NOMO-1 (cell line): ENCODE measurements at regions not wholly inside any gene's neighbourhood (a gene's known extent, or its start where the extent isn't known, plus 50 kb on each side); places are given as distances from the start of the nearest gene placed in this dataset.

ENCODE experiments used
- DNase-seq, 2 experiments: peaks; one replicate each; lab custom pipeline; 2025; ENCODE audit not compliant: unreplicated experiment in 2 of 2; lab: John Stamatoyannopoulos, UW

DNA sequence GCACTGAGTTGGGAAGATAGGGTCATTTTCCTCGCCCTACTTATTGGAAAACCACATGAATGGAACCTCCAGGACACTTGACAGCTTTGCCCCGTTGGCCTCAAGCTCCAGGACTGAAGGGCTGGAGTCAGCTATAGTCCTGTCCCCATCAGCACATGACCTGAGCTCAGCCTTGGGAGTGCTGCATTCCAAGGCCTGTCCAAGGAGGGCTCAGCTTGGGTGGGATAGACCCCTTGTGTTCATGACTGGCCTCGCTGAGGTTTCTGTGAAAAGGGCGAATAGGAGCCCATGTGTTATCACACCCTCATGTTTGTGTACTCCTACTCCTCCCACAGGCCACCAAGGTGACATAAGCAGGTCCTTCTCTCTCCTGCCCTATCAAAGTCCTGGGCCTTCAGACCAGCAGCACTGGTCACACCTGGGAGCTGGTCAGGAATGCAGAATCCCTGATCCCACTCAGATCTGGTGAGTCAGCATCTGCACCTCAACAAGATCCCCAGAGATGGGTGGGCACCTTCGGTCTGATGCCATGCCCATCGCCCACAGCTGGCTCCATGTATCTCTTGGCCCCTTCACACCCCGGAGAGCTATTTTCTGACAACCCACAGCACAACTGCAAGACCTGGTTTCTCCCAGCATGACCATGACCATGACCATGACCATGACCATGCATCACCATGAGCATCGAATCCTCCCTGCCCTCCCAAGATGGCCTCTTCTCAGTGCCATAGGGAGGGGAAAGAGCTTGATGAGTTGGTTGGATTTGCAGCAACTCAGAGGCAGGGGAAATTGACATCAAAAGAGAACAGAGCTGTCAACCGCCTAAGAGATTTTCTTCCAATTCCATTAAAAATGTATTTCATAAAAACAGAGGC, 83.0 kb upstream of the RAB6C start:
- no peak for DNase-seq

DNA sequence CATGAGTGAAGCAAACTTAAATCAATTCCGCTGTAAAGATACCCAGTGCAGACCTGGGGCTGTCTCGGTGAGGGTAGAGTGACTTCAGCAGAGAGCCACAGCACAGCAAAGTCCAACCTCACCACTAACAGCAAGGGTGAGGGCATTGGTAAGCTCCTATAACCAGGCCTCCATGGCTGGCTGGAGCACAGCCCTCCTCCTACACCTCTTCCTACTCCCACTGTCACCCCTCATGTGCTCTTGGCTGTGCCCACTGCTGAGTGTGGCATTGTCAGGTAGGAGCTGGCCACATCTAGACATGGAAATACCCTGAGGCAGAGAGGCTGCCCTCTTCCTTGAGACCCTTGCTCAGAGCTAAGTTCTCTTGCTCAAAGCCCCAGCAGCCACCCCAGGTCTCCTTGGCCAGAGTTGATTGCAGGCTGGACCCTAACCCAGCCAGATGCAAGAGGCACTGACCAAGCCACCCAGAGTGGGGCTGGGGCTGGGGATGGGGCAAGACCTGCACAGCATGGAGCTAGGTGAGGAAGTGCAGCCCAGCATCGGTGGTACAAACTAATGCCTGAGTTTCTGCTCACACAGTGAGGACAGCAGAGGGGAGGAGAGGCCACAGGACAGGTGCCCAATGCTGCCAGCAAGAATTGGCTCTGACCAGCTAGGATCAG, 77.6 kb upstream of the RAB6C start:
- no peak for DNase-seq

DNA sequence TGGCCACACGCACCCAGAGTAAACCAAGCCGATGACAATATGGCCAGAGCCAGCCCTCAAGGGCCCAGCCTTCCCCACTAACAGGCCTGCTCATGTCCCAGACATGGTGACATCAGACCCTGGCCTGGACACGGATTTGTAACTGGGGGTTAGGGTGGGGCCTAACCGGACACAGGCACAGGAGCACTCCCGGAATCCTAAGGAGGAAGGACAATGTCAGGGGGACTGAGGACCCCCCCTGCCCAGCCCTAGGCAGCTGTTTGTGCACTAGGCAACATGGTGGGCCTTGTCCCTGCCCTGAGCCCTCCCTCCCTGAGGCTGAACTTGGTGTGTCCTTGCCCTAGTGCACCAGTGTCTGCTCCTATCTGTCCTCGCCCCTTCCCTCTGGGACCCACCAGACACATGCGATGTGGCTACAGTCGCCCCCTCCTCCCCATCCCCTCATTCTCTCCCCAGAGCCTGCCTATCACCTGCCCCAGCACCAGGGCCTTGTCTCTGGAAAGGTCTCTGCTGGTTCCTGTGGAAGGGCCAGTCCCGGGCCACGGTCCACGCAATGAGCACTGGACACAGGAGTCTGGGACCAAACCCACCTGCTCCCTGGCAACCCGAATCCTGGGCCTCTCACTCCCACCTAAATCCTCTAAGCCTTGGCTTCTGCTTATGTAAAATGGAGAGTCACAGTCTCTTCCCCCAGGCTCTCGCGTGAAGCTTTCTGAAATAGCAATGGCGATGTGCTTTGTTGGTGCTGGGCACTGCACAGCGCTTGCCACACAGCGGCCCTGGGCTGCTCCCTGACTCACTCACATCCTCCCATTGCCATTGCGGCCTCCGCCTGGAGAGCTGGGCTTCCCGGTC, 76.5 kb upstream of the RAB6C start:
- no peak for DNase-seq

DNA sequence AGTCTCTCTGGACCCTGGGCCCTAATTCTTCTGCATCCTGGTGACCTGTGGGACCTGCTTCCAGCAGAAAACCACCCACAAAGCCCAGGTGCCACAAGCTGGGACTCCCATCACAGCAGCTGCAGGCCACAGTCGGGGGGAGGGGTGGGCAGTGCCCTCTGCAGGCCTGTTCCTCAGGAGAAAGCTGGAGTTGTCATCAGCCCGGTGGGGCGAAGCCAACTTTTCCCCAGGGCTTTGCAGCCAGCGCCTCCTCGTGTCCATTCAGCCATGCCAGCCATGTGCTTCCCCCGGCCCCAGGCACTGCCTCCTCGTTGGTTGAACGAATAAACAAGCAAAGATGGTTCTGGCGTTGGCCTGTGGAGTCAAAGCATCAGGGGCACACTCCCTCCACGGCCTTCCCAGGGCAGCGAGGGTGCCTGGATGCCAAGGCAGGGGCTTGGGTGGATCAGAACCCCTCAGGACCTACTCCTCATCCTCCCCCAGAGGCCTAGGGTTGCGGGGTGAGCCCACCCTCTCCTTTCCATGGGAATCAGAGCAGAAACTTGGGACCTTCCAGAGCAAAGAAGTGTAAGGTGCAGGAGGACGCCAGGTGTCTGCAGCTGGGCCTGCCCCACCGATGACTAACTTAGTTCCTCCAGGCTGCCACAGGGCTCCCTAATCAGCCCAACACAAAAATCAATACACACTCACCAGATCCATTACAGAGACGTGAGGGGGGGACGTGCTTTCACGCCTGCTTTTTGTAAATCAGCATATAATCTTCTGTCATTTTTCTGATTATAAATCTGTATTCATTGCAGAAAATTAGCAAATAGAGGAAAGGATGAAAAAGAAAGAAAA, 75.7 kb upstream of the RAB6C start:
- DNase-seq = no peak

DNA sequence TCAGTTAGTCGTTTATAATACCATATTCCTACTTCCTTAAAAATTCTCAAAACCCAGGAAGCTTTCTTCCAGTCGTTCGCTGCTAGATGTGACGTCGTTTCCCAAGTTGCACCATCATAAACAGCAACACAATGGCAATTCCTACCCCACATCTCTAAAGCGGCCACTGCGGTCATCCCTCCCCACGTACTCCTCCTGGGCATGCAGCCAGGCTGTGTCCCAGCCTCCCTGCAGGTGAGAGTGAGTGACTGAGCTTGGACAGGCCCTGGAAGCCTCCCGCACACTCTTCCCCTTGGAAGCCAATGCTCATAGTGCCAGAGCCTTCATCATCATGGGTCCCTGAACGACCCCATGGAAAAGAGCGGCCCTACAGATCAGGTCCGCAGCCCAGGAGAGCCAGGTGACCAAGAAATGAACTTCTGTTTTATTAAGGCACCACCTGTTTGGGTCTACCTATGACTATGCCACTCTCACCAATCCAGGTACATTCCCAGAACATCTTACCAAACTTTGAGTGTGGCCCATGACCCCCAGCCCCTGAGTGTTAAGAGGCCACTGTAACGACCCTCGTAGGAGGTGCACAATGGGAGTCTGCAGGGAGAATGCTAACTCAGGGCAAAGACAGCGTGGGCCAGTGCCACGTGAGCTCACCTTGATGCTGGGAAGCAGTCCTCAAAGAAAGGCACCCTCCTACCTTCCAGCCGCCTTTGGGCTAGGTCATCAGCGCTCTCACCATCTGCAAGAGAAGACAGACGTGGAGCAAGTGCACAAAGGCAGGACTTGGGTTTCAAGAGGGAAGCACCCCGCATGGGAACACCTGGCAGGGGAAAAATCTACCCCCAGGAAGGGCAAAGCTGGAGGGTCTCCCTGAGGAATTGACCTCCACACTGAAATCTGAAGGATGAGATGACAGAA, 74.7 kb upstream of the RAB6C start:
- DNase-seq = no peak

DNA sequence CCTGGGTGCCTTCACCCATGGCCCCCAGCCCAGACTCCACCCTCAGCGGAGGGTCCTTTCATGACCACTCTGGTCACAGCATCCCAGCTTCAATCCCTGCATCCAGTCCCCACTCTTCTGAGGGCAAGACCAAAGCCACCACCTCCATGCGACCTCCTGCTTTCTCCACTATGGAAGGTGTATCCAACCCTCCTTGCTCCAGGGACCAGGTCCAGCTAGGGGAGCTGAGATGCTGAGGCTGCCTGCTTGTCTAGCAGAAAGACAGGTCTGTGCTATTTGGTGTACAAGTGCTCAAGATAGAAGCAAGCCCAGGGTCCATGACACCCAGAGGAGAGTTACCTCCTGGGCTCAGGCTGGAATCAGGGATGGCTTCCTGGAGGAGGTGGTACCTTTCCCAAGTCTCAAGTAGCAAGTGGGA, 73.8 kb upstream of the RAB6C start:
- no peak for DNase-seq

DNA sequence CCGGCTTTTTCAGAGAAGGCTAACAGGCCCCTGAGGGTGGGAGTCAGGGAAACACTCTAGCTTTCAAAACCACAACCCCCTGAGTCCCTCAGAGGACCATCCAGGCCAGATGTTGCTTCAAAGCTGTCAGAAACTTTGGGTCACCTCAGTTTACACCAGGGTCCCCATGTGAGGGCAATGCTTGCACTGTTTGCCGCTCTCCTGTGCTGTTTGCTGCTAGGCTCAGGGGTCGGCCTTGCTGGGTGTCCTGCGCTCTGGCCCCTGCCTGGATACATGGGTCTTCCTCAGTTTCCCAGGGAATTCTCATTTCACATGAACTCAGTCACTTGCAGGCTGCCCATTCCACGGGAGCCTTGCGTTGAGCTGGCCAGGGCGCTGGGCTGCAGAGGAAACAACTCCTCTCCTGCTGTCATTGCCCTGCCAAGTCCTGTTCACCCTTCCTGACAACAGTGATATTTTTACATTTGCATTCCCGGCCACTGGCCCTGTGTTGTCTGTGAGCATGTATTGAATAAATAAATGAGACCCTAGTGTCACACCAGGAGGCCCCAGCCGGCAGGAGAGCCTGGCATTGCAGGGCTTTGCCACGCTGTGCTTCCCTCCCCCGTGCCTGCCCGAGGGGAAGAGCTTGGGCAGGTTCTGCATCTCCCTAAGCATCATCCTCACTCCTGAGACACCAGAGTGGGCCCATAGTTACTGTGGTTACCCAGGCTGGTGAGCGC, 73.2 kb upstream of the RAB6C start:
- DNase-seq = no peak

DNA sequence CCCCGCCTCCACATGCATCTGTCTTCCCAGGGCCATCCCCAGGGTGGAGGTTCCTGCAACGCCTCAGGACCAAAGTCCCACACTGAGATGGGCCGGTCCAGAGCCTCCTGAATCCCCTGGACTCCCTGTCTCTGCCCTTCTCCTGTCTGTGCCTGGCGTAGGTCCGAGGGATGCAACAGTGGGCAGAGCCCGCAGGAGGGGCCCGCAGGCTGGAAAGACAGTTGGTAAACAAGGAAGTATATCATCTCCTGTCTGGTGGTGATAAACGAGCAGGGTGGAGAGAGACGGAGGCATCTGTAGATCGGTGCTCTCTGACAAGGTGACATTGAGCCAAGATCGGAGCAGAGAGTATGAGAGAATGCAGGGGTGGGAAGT, 72.6 kb upstream of the RAB6C start:
- DNase-seq = no peak

DNA sequence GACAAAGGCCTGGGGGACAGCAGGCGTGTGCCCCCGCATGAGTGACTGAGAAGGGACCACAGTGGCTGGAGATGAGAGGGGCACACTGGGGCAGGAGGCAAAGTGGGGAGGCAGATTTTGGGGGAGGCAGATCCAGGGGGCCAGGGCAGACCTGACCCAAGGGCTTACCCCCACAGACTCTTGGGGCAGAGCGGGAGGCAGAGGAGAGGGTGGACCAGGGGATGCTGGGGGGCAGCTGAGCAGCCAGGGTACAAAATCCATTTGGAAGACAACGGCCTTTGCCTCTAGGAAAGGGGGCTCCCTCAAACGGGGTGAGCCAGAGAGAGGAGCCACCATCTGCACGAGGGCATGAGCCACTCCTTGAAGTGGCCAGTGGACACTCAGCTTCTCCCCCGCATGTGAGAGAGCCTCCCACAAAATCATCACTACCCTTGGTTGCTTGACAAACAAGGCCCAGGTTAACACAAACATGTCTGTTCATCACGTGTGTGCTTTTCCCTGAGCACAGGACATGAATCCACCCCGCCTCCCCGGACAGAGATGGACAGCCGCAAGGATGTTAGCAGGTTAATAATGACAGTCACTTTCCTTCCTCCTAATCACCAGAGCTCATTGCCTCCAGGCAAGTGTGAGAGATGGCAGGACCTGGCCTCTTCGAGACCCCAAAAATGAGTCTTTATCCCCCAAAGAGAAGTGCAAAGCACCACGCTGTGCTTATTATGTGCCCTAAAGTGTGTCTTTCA, 72.0 kb upstream of the RAB6C start:
- DNase-seq = no peak

DNA sequence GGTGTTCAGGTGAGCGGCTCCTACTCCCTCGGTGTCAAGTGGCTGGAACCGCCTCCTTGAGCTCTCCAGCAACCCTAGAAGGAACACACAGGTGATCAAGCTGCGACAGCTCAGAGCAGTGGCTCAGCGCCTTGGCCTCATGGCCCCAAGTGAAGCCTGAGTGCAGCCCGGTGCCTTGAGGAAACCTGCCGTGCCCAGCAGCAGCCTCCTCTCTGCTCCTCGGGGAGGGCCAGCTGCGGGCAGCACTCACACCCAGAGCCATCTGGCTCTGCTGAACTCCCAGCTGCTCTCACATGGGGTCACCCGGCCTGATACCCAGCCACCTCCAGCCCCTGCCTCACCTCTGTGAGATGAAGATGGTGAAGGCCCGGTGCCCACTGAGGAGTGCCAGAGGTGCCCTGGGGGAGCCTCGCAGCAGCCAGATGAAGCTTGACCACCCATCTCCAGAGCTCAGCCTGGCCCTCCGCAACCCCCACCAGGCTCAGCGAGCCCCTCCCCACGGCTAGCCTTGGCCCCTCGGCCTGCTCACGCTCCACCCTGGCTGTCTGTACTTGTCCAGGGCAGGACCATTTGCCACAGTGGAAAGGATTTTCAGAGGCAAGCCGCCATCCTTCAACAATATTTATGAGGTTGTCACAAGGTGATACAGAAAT, 70.6 kb upstream of the RAB6C start:
- no peak for DNase-seq

DNA sequence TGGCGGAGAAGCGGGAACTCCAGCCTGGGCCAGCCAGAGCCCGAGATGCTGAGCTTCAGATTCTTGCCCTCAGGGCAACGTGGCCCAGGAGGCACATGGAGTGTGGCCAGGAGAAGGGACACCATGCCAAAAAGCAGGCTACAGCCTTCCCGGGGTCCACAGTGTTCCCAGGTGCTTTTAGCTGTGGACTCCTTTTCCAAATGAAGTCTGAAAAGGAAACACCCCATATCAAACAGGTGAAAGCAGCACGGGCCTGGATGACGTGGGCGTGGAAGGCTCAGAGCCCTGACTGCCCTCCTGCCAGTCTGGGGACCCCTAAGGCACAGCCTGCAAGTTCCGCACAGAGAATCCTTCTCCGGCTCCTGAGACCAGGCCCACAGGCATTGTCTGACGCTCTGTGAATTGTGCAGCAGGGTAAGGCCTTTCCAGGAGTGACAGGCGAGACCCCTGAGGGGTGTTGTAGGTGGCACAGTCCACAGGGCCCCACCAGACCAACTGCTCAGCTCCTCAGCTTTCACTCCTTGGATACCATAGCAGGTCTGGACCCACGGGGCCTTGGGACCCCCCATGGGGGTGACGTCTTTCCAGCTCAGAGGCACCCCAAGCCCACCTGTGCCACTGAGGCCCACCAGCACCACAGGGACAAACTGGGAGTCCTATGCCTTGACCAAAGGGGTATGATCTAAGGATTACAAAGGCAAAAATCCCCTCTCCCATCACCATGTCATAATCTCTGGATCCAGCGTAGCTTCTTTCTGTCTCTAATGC, 69.6 kb upstream of the RAB6C start:
- DNase-seq = no peak

DNA sequence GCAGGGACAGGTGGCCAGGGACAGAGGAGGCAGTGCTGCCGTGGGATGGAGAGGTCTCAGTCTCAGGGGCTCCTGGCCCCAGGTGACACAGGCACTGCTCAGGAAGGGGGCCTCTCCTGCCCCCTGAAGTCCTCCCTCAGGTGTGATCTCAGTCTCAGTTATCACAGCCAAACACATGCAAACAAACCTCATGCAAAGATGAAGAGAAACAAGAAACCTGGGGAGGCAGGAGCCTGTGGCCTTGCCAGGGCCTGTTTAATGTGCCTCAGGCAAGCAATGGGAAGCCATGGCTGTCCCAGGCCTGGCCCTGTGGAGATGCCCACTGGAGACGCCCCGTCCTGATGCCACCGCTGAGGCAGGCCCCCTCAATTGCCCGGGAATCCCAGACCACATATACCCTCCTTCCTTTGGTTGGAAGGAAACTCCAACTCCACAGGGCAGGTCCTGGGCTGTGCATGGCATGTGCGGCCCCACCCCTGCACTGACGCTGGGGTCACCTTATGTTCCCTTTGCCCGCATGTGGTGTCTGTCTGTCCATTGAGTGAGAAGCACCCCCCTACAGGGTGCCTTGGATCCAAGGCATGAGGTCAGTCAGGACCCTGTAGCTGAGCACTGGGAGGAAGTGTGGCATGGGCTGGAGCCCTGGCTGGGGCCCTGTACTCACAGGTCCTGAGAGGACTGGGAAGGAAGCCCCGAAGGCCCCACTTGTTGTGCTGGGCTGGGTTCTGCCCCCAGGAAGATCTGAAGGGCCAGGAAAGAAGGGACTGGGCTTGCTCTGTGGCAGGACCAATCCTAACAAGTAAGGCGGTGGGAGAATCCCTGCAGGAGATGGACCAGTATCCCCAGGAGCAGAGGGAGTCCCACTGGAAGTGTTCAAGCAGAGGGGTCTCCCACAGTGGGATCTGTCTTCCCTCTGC, 68.8 kb upstream of the RAB6C start:
- DNase-seq = no peak

DNA sequence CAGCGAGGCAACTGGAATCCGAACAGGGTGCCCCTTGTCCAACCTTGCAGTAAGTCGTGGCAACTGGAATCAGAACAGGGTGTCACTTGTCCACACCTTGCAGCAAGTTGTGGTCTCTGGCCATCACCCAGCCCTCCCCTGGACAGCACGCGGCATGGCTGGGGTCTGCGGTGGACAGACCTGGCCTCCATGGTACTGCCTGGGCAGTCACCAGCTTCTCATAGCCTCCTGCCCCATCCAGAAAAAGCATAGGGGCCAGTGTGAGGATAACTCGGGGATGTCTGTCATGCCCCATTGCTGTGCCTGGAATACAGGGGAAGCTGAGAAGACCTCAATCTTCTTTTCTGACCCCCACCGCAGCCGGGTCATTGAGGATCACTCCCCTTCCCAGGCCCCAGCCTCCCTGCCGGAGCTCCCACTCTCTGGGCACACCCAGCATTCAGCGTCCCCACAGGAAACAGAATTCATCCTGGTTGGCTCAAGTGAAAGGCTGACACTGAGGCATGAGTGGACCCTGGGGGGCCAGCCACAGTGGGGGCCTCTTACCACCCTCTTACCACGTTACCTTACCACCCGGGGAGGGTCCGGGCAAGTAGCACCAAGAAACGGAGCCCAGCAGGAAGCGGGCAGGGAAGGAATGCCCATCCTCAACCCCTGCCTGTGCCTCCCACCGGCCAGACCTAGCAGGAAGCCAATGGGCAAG, 68.0 kb upstream of the RAB6C start:
- no peak for DNase-seq

DNA sequence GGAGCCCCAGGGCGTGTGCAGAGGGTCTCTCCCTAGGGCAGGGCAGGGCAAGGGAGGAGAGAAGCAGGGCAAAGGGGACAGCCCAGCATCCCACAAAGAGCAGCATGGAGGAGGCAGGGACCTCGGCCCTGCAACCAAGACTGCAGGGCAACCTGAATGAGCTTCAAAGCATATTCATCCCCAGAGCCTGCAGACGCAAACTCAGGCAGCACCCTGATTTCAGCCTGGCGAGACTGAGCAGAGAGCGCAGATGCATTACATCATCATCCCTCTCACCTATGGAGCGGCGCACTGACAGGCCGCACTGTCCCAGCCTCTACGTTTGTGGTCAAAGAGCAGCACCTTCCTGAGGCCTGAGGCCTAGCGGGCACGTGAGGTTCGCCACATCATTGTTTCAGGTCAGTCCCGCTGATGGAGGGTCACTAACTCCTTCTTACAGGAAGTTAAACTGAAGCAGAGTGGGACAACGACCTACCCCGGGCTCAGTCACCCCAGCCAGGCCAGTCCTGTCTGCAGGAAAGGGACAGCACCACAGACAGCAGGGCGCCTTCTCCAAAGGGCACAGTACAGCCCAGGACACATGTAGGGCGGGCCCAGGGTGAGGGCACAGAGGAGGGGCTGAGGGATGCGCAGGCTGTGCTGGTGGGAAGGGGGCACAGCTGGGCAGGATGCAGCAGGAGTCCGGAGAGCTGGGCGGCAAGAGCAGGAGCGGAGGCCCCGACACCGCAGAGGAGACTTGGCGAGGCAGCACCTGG, 67.2 kb upstream of the RAB6C start:
- no peak for DNase-seq
